Endothelial cell of umbilical vein (primary cell): ENCODE measurements at regions not wholly inside any gene's neighbourhood (a gene's known extent, or its start where the extent isn't known, plus 50 kb on each side); places are given as distances from the start of the nearest gene placed in this dataset.

Experiments used
- CTCF ChIP-seq, 2 donors: IDR thresholded peaks; 1 replicate in 1 of 2; 2 replicates in 1 of 2; pipeline ENCODE4 v1.5.1; 2011; ENCODE audit warnings: low read length in 2 of 2, mild to moderate bottlenecking in 2 of 2, moderate library complexity in 2 of 2, control low read depth in 1 of 2, inconsistent platforms in 1 of 2, low read depth in 1 of 2; ENCODE audit not compliant: insufficient read depth in 1 of 2; ENCODE audit errors: extremely low read depth in 1 of 2
- EZH2 ChIP-seq: IDR thresholded peaks from 2 replicates; pipeline ENCODE4 v1.6.1; 2012; ENCODE audit warnings: borderline replicate concordance, low read depth, mild to moderate bottlenecking, moderate library complexity, low read length, inconsistent platforms; ENCODE audit not compliant: severe bottlenecking
- FOS ChIP-seq: IDR thresholded peaks from 2 replicates; pipeline ENCODE4 v1.6.1; 2011; ENCODE audit warnings: mild to moderate bottlenecking, low read length, moderate library complexity, borderline replicate concordance; ENCODE audit not compliant: insufficient read depth
- GATA2 ChIP-seq: IDR thresholded peaks from 2 replicates; pipeline ENCODE4 v1.7.0; 2011; ENCODE audit warnings: low read depth, mild to moderate bottlenecking, moderate library complexity, mixed read lengths, low read length; ENCODE audit not compliant: insufficient read length, insufficient read depth
- JUN ChIP-seq: IDR thresholded peaks from 2 replicates; pipeline ENCODE4 v1.6.1; 2011; ENCODE audit warnings: borderline replicate concordance, low read depth; ENCODE audit not compliant: insufficient read length, insufficient read depth
- MAX ChIP-seq: IDR thresholded peaks from 2 replicates; pipeline ENCODE4 v1.6.1; 2011; ENCODE audit not compliant: insufficient read depth, insufficient read length
- MYC ChIP-seq: IDR thresholded peaks from one replicate; pipeline ENCODE4 v1.6.1; 2011; ENCODE audit warnings: mild to moderate bottlenecking, low read depth, low read length
- POLR2A ChIP-seq: IDR thresholded peaks from 2 replicates; pipeline ENCODE4 v1.6.1; 2012; ENCODE audit warnings: low read depth, mild to moderate bottlenecking, control low read depth, low read length
- POLR2AphosphoS5 ChIP-seq: IDR thresholded peaks from 2 replicates; pipeline ENCODE4 v1.6.1; 2012; ENCODE audit warnings: low read depth, mild to moderate bottlenecking, control low read depth, low read length, moderate library complexity; ENCODE audit not compliant: insufficient read depth

GRCh38 chr11:104661471-104661870, 236.8 kb downstream of the CASP12 start:
- TF ChIP-seq CTCF (IDR thresholded peaks at IDR 0.05; ENCODE audit: extremely low read depth in 1 of 2, insufficient read depth in 1 of 2, low read depth in 1 of 2, low read length in 2 of 2) (no peak), GATA2 (no peak), MAX (no peak), POLR2A (no peak), EZH2 (no peak), POLR2AphosphoS5 (no peak), MYC (no peak), JUN (no peak), FOS (no peak)
